CD4-positive, alpha-beta T cell treated with Interleukin-2 at 100 ng/mL for 4 hours (primary cell): ENCODE measurements at regions not wholly inside any gene's neighbourhood (a gene's known extent, or its start where the extent isn't known, plus 50 kb on each side); places are given as distances from the start of the nearest gene placed in this dataset.

ENCODE experiments used
- DNase-seq: peaks from one replicate; pipeline ENCODE4 v3.0.0-alpha.2; 2020; ENCODE audit warnings: low spot score

- DNase-seq: peak; percentile 77
Measured at GRCh38 chr13:73708393-73708985, 425.7 kb downstream of the KLF12 start.

- no peak for DNase-seq
Measured at GRCh38 chr13:73704587-73704986, 429.6 kb downstream of the KLF12 start.

DNA sequence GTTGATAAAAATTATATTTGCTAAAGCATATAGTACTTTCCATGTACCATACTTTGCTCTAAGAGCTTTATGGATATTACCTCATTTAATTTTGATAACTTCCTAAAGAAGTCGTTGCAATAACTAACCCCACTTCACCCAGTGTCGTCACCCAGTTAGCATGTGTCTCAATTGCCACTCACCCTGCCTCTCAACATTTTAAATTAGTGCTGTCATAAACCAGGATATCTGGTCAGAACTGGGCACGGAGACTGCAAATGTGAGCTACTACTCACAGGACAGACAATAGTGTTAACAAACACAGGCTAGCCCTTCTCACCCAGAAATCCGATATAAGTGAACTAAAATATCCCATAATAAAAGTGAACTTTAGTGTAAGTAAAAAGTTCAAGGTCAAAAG, 430.6 kb downstream of the KLF12 start:
- no peak for DNase-seq

- DNase-seq: peak; percentile 74
Measured at GRCh38 chr13:73702419-73703071, 431.7 kb downstream of the KLF12 start.

DNA sequence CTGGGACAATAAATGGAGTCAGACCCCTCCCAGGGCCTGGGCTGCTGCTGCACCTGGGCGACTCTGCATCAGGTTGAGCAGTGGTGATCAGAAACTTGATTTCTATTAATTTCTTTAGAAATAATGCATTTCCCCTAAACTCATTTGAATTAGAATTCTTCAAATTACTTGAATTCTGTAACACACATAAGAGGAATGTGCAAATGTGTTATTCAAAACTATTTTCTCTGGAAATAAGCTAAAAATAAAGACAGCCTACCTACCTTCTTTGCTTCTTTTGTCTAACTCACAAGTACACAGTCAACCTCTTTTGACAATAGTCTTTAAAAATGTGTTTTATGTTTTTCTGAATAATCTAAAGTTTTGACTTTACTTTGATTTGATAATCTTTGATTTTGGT, 433.0 kb downstream of the KLF12 start:
- DNase-seq: no peak

DNA sequence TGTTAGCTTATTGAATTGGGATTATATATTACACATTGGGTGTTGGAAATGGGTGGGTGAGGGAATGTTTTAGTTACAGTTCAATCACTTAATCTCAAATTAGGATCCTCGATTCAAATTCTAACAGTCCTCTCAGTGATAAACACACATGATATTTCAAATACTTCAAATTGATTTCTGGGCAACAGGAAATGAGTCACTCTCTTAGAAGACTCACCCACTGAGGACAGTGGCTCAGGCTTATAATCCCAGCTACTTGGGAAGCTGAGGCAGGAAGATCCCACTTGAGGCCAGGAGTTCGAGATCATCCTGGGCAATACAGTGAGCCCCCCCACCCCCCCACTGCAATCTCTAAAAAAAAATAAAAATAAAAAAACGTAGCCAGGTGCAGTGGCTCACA, 435.3 kb downstream of the KLF12 start:
- DNase-seq: no peak

DNA sequence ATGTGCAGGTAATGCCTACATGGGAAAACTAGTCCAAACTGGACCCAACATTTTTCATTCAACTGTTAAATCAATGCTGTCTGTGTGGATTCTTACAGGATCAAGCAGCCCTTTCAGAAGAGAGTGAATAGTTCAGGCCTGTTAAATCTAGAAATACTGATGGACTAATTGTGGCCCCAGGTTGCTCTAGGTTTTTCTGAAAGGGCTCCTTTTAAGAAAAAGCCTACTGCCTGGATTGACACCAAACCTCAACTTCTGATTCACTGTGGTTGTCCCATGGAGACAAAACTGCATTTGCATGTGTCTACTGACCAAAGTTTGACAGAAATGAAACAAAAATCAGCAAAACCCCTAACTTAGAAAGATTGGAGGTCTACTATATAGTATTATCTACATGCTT, 437.0 kb downstream of the KLF12 start:
- no peak for DNase-seq

- no peak for DNase-seq
Measured at GRCh38 chr13:73696713-73697112, 437.5 kb downstream of the KLF12 start.

GRCh38 chr13:73696271-73696670, 437.9 kb downstream of the KLF12 start:
- no peak for DNase-seq

- DNase-seq: no peak
Measured at GRCh38 chr13:73695325-73695724, 438.9 kb downstream of the KLF12 start.

- DNase-seq: no peak
Measured at GRCh38 chr13:73693215-73693614, 441.0 kb downstream of the KLF12 start.

DNA sequence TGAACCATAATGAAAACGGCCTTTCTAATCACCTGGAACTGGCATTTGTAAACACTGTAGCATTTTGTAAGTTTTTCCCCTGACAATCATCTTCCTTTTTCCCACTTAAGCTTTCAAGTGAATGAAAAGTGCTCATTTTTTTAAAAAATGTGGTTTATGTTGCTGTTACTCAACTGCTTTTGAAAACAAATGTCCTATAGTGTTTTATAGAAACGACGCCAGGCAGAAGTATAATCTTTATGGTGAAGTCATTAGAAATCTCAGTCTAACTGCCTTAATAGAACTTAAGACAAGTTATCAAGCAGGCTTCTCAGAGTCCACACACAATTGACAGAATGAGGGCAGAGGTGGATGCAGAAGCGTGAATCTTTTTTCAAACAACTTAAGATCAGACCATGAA, 442.3 kb downstream of the KLF12 start:
- no peak for DNase-seq

- no peak for DNase-seq
Measured at GRCh38 chr13:73687929-73688328, 446.3 kb downstream of the KLF12 start.

GRCh38 chr13:73687087-73687486, 447.1 kb downstream of the KLF12 start:
- DNase-seq: no peak

DNA sequence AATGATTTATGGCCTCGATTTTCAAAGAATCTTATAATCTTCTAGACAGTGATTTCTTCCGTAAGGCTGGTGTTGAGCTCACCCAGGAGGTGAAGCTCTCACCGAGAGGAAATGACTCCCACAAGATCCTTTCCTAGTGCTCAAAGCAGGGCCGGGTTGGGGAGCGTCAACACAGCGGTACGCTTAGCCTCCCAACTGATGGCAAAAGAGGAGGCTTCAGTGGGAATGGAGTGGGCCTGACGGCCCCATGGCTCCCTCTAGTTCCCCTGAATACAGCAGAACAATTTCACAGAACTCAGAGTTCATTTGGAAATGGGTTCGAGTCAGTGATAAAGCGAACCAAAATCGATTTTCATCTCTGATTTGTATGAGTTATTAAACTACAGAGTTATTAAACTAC, 449.5 kb downstream of the KLF12 start:
- no peak for DNase-seq

- no peak for DNase-seq
Measured at GRCh38 chr13:73684286-73684685, 449.9 kb downstream of the KLF12 start.

- DNase-seq: no peak
Measured at GRCh38 chr13:73683746-73684145, 450.5 kb downstream of the KLF12 start.

DNA sequence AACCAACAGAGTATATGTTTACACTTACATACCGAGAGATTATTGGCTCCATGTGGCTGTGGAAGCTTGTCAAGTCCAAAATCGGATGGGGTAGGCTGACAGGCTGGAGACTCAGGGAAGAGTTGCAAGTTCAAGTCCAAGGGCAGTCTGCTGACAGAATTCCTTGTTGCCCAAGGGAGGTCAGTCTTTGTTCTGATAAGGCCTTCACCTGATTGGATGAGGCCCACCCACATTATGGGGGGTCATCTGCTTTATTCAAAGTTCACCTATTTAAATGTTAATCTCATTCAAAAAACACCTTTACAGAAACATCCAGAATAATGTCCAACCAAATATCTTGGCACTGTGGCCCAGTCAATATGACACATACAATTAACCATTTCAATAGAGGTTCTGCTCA, 452.4 kb downstream of the KLF12 start:
- no peak for DNase-seq

DNA sequence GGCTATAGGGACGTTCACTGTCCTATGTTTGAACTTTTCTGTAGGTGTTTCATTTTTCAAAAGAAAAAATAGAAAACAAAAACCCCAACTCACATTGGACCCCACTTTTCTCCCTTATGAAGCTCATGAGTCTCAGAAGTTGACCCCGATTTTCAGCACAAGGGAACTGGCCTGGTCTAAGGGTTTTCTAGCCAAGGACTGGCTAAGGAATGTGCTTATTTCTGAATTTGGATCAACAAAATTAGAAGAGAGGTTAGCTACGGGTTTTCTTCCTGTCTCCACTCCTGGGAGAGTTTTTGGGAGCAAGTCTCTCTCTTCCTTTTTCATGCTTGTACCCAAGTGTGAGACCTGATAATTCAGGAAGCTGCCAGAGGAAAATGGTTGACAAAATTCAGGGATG, 453.2 kb downstream of the KLF12 start:
- DNase-seq: no peak

- DNase-seq: no peak
Measured at GRCh38 chr13:73677048-73677601, 457.1 kb downstream of the KLF12 start.

DNA sequence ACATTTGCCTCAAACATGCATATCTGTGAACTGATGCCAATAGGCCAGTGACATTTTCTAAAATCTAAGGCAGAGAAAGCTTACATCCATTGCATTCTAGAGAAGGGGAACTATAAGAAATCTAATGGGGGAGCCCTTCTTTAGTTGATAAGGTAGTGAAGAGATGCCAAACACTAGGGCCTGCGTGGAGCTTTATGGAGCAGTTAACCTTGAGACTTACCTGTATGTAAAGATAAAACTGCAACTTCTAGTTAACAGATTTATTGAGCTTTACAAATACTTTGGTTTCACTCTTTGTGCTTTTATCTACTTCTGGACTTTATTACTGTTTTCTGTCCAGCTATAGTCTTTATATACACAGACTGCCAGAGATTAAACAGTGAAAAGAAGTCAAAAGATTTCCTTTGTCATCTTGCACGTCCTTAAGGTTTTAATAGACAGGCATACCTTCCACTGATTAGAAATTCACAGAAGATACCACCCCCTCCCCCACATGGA, 457.6 kb downstream of the KLF12 start:
- DNase-seq: no peak

DNA sequence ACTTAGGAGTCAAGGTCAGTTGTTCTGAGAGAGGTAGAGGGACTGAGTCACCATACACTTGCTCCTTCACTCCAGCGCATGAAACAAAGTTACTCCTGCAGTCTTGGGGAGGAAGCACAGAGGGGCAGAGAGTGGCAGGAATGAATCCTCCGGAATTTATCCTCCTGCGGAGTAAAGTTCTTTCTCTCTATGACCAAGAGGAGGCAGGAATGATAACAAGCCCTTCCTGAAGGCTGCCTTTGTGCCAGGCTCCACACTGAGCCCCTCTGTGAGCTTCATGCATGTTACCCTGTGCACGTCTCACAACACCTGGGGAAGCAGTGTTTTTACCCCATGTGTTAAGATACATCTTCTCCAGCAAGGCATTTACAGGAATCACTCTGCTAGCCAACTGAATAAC, 458.4 kb downstream of the KLF12 start:
- DNase-seq: no peak

DNA sequence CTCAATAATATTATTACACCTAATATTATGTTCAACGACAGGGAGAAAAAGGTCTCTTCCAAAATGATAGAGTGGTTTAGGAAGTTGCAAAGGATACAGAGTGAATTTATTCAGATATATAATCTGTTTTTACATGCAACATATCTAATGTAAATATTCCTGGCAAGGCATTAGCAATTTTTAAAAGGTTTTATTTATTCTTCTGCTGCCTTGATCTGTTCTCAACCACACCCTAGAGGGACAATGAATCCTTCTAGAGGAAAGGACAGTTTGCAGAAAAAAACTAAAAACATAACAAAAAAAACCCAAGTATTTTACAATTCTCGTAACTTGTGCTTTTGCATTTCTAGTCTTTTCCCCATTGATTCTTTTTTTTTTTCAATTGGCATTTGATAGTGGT, 459.6 kb downstream of the KLF12 start:
- no peak for DNase-seq

DNA sequence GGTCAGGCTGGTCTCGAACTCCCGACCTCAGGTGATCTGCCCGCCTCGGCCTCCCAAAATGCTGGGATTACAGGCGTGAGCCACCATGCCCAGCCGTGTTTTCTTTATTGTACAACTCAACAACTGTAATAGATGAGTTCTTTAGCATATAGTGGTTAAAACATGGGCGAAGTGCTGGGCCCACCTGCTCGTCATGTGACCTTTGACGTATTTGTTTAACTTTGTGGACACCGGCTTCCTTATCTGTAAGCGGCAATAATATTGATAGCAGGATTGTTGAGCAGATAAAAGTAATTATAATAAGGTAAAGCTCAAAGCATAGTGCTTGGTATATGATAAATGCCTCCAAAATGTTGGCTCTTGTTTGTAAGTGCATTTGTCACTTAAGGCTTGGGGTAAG, 460.3 kb downstream of the KLF12 start:
- DNase-seq: no peak
